Thyroid gland (tissue), 4 donors: ENCODE measurements at regions not wholly inside any gene's neighbourhood (a gene's known extent, or its start where the extent isn't known, plus 50 kb on each side); places are given as distances from the start of the nearest gene placed in this dataset.

Experiments
- DNase-seq, 2 donors: peaks; one replicate each; pipeline ENCODE4 v3.0.0-alpha.2; 2019
- H3K27ac ChIP-seq, 3 donors: fragments of 200-600 bp; sonication (generic); 1 replicate in 2 of 3; 2 replicates in 1 of 3; pipeline ENCODE4 v1.5.1; 2016 to 2019; ENCODE audit warnings: mild to moderate bottlenecking in 1 of 3, moderate library complexity in 1 of 3
- H3K27me3 ChIP-seq: fragments of 200-600 bp; sonication (generic); one replicate; pipeline ENCODE4 v1.5.1; 2019
- H3K36me3 ChIP-seq, 2 donors: fragments of 200-600 bp; sonication (generic); one replicate each; pipeline ENCODE4 v1.5.1; 2016 to 2019
- H3K4me1 ChIP-seq, 2 donors: fragments of 200-600 bp; sonication (generic); one replicate each; pipeline ENCODE4 v1.5.1; 2017 to 2019
- H3K4me3 ChIP-seq, 3 donors: fragments of 200-600 bp; sonication (generic); replicated peaks in 1 of 3; 1 replicate in 2 of 3; 2 replicates in 1 of 3; pipeline ENCODE4 v1.5.1; 2016; ENCODE audit warnings: mild to moderate bottlenecking in 1 of 3
- H3K9me3 ChIP-seq: fragments of 200-600 bp; sonication (generic); one replicate; pipeline ENCODE4 v1.5.1; 2017
- POLR2A ChIP-seq, 2 donors: fragments of 450-650 bp; IDR thresholded peaks; one replicate each; pipeline ENCODE4 v1.6.1; 2017; ENCODE audit warnings: antibody characterized with exemption in 2 of 2, mild to moderate bottlenecking in 2 of 2, moderate library complexity in 1 of 2
- WGBS, 2 donors: methylation state at CpG; one replicate each; pipeline ENCODE4 v1.1.5; 2017; 5-methylcytosine and 5-hydroxymethylcytosine counted together
- intact Hi-C: fragments of 100-400 bp; cut with DNase I; formaldehyde crosslinking; loops from one replicate; pipeline ENCODE4 v1.15.1; 2023
- TF ChIP-seq, protein P1 (sequence below), 6 experiments: fragments of 200-600 bp in 3 of 6; fragments of 450-650 bp in 3 of 6; sonication (generic) in 3 of 6; IDR thresholded peaks; one replicate each; pipeline ENCODE4 v1.5.1; 2016 to 2019; ENCODE audit warnings: antibody characterized with exemption in 6 of 6, mild to moderate bottlenecking in 2 of 6, inconsistent platforms in 1 of 6, moderate library complexity in 1 of 6

DNA sequence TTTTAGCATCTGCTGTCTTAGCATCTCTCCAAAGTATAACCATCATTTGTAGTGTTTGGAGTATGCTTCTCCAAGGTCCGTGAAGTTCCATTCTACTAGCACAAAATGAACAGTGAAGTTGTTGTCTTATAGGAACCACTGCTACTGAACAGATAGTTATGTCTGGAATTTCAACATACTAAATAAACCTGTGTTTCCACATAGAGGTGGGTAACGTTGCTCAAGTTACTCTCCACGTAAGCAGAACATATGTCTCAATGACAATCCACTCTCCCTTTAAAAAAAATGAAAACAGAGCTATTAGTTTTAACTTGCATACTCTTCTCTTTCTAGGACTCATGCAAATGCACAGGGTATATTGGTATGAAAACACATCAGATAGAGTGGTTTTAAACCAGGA lies 184.3 kb upstream of the TRPC4 start:
- intact Hi-C loops = no loop called here
- DNase-seq = no peak
- no peak overlapping the region for H3K27ac ChIP-seq
- WGBS, 2 donors = 60 to 68% methylated on average over 3 of the region's 3 CpGs
- no peaks in the 10 kb centered on the region for H3K9me3 ChIP-seq
- H3K27me3 ChIP-seq = no peaks in the 10 kb centered on the region
- H3K4me1 ChIP-seq = no peaks in the 10 kb centered on the region
- no peaks in the 10 kb centered on the region for H3K36me3 ChIP-seq
- TF ChIP-seq POLR2A (IDR thresholded peaks at IDR 0.05) = no peak
- H3K4me3 ChIP-seq = no peak overlapping the region

DNA sequence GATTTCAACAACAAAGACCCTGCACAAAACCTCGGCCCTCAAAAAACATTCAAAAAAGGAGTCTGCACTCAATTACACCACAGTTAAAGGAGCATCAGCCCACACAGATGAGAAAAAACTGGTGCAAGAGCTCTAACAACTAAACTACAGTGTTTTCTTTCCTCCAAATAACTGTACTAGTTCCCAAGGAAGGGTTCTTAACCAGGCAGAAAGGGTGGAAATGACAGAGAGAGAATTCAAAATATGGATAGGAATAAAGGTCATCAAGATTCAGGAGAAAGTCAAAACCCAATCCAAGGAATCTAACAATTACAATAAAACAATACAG lies 176.4 kb upstream of the TRPC4 start:
- no peaks in the 10 kb centered on the region for H3K4me1 ChIP-seq
- H3K27ac ChIP-seq = no peak overlapping the region
- H3K27me3 ChIP-seq = no peaks in the 10 kb centered on the region
- no peak for DNase-seq
- 40 to 44% methylated on average over 1 of the region's 1 CpG for WGBS, 2 donors
- TF ChIP-seq, protein P1, sequence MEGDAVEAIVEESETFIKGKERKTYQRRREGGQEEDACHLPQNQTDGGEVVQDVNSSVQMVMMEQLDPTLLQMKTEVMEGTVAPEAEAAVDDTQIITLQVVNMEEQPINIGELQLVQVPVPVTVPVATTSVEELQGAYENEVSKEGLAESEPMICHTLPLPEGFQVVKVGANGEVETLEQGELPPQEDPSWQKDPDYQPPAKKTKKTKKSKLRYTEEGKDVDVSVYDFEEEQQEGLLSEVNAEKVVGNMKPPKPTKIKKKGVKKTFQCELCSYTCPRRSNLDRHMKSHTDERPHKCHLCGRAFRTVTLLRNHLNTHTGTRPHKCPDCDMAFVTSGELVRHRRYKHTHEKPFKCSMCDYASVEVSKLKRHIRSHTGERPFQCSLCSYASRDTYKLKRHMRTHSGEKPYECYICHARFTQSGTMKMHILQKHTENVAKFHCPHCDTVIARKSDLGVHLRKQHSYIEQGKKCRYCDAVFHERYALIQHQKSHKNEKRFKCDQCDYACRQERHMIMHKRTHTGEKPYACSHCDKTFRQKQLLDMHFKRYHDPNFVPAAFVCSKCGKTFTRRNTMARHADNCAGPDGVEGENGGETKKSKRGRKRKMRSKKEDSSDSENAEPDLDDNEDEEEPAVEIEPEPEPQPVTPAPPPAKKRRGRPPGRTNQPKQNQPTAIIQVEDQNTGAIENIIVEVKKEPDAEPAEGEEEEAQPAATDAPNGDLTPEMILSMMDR (IDR thresholded peaks at IDR 0.05) = no peak
- no peak for TF ChIP-seq POLR2A (IDR thresholded peaks at IDR 0.05)
- no peak overlapping the region for H3K4me3 ChIP-seq
- no peaks in the 10 kb centered on the region for H3K9me3 ChIP-seq
- intact Hi-C loops = no loop called here
- no peaks in the 10 kb centered on the region for H3K36me3 ChIP-seq

DNA sequence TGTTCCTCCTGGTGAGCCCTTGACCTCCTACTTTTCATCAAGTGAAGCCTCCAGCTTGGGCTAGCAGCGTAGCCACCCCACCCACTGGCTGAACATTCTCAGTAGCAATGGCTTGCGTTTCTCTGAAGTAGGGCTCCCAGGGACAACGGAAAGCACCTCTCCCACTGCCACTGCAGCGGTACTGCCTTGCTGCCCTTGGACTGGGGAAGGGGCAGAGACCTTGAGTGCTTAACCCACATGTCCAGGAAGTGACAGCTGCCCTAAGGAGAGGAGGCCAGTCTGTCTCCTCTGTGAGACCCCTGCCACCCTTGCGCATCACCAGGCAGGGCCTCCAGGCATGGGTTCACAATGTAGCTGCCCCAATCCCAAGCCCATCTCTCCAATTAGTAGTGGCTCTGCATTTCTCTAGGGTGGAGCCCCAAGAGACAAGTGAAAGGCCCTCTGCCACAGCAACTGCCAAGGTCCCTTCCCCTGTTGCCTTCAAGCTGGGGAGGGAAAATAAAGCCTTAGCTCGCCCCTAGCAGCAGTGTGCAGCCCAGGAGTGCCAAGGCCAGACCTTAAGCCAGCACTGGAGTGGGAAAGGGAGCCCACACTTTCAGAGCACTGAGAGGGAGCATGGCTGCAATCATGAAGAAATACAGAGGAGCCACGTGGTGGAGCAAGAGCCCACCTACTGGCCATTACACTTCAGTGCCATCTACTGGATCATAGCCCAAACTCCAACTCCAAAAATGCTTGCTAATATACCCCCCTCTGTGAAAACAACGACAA lies 175.9 kb upstream of the TRPC4 start:
- Histone ChIP-seq H3K36me3 (no peaks in the 10 kb centered on the region), H3K4me3 (no peak overlapping the region), H3K27ac (no peak overlapping the region), H3K27me3 (no peaks in the 10 kb centered on the region), H3K4me1 (no peaks in the 10 kb centered on the region), H3K9me3 (no peaks in the 10 kb centered on the region)
- intact Hi-C loops = no loop called here
- TF ChIP-seq, protein P1 (IDR thresholded peaks at IDR 0.05) = no peak
- no peak for TF ChIP-seq POLR2A (IDR thresholded peaks at IDR 0.05)
- 67 to 74% methylated on average over 6 to 8 of the region's 8 CpGs for WGBS, 2 donors
- DNase-seq = no peak

DNA sequence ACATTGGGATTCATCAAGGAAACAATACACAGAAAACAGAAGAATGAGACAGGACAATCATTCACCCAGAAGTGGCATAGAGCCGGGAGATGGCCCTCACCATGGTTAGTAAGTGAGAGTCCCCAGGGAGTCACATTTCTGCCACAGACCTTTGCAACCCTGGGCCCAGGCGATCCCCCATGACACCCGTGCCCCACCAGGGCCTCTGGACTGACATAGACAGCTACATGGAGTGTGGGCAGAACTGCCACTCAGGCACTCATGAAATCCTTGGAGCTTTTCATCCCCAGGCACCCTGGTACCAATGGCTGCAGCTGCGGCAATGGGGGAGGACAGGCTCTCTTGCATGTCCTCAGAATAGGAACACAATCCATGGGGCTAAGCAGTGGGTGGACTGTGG lies 174.5 kb upstream of the TRPC4 start:
- 89 to 92% methylated on average over 3 to 4 of the region's 4 CpGs for WGBS, 2 donors
- no peak for TF ChIP-seq POLR2A (IDR thresholded peaks at IDR 0.05)
- TF ChIP-seq, protein P1 (IDR thresholded peaks at IDR 0.05) = no peak
- H3K4me1 ChIP-seq = no peaks in the 10 kb centered on the region
- H3K36me3 ChIP-seq = no peaks in the 10 kb centered on the region
- intact Hi-C loops = no loop called here
- H3K4me3 ChIP-seq = no peak overlapping the region
- DNase-seq = no peak
- H3K27ac ChIP-seq = no peak overlapping the region
- H3K27me3 ChIP-seq = no peaks in the 10 kb centered on the region
- H3K9me3 ChIP-seq = no peaks in the 10 kb centered on the region

DNA sequence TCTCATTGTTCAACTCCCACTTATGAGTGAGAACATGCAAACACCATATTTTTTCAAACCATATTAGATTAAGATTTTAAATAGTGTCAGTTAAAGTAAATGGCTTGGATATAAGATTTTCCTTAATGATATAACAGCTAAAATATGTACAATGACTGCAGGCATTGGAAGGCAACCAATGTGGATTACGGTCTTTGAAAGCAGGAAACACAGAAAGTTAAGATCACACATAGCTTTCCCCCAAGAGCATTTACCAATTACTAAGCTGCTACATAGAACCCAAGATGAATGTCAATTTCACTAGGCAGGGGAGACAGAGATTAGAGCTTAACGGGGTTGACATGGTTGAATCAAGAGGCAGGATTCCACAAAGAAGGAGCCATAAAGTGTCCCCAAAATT lies 173.2 kb upstream of the TRPC4 start:
- intact Hi-C loops = no loop called here
- no peaks in the 10 kb centered on the region for H3K4me1 ChIP-seq
- no peaks in the 10 kb centered on the region for H3K9me3 ChIP-seq
- 69 to 76% methylated on average over 2 of the region's 2 CpGs for WGBS, 2 donors
- no peak overlapping the region for H3K4me3 ChIP-seq
- no peak overlapping the region for H3K27ac ChIP-seq
- no peak for TF ChIP-seq POLR2A (IDR thresholded peaks at IDR 0.05)
- TF ChIP-seq, protein P1 (IDR thresholded peaks at IDR 0.05) = no peak
- DNase-seq = no peak
- H3K36me3 ChIP-seq = no peaks in the 10 kb centered on the region
- H3K27me3 ChIP-seq = no peaks in the 10 kb centered on the region
